NCI-H526 (cell line): ENCODE measurements at regions not wholly inside any gene's neighbourhood (a gene's known extent, or its start where the extent isn't known, plus 50 kb on each side); places are given as distances from the start of the nearest gene placed in this dataset.

Experiments used
- DNase-seq, 2 experiments: peaks; one replicate each; lab custom pipeline; 2025; lab: John Stamatoyannopoulos, UW

- no peak for DNase-seq
These were observed 112.4 kb downstream of the SH3TC2 start for GRCh38 chr5:148950471-148950863.

- DNase-seq: no peak
These were observed 112.0 kb downstream of the SH3TC2 start for GRCh38 chr5:148950892-148951291.

- DNase-seq: peak in 1 of 2 experiments; percentile 24
These were observed 111.2 kb downstream of the SH3TC2 start for GRCh38 chr5:148951612-148952011.

- no peak for DNase-seq
These were observed 110.6 kb downstream of the SH3TC2 start for GRCh38 chr5:148952097-148952867.

- no peak for DNase-seq
These were observed 109.2 kb downstream of the SH3TC2 start for GRCh38 chr5:148953711-148954110.
